HEK293 (cell line): ENCODE measurements at regions not wholly inside any gene's neighbourhood (a gene's known extent, or its start where the extent isn't known, plus 50 kb on each side); places are given as distances from the start of the nearest gene placed in this dataset.

Source experiments
- CTCF ChIA-PET: fragments of 350-600 bp; formaldehyde crosslinking; extraction: SDS; loops from one replicate; lab custom pipeline; 2021; ENCODE audit warnings: antibody characterized with exemption; lab: Yijun Ruan, JAX
- POLR2A ChIA-PET: fragments of 300-600 bp; formaldehyde crosslinking; extraction: SDS; loops from one replicate; lab custom pipeline; 2020; ENCODE audit warnings: antibody characterized with exemption, inconsistent platforms; lab: Yijun Ruan, JAX
- H3K27ac ChIP-seq: fragments of 200-500 bp; sonication (Bioruptor generic); 2 replicates; pipeline ENCODE4 v1.5.1; 2014; ENCODE audit warnings: low read depth, low read length, control low read depth, inconsistent platforms; ENCODE audit errors: extremely low read depth
- H3K36me3 ChIP-seq, 2 experiments: fragments of 200-500 bp in 1 of 2; sonication (Bioruptor generic) in 1 of 2; 1 replicate in 1 of 2; 2 replicates in 1 of 2; pipeline ENCODE4 v1.5.1; 2014 to 2017; ENCODE audit warnings: inconsistent platforms in 2 of 2, low read length in 2 of 2; ENCODE audit not compliant: control insufficient read depth in 2 of 2, insufficient read depth in 1 of 2
- H3K4me1 ChIP-seq: fragments of 200-500 bp; sonication (Bioruptor generic); 2 replicates; pipeline ENCODE4 v1.5.1; 2014; ENCODE audit warnings: mild to moderate bottlenecking, low read length, inconsistent platforms; ENCODE audit not compliant: control insufficient read depth, insufficient read depth
- H3K4me3 ChIP-seq: 2 replicates; pipeline ENCODE4 v1.5.1; 2011; ENCODE audit warnings: low read depth, mild to moderate bottlenecking, control low read depth, low read length, moderate library complexity
- H3K9me3 ChIP-seq: fragments of 200-500 bp; sonication (Bioruptor generic); 2 replicates; pipeline ENCODE4 v1.5.1; 2014; ENCODE audit warnings: low read depth, low read length, inconsistent platforms; ENCODE audit not compliant: control insufficient read depth, insufficient read depth
- BCL11A ChIP-seq: fragments of 450-650 bp; formaldehyde crosslinking; IDR thresholded peaks from 2 replicates; pipeline ENCODE4 v1.5.1; 2016; ENCODE audit warnings: low read depth, missing biosample characterization, missing genetic modification characterization
- MEIS1 ChIP-seq: sonication (generic); formaldehyde crosslinking; IDR thresholded peaks from 2 replicates; pipeline ENCODE4 v1.8.1; 2022; ENCODE audit warnings: missing genetic modification reagents, mild to moderate bottlenecking, borderline replicate concordance
- MYNN ChIP-seq: fragments of 450-650 bp; formaldehyde crosslinking; IDR thresholded peaks from 2 replicates; pipeline ENCODE4 v1.5.1; 2016; ENCODE audit warnings: missing biosample characterization, missing genetic modification characterization, borderline replicate concordance
- TCF7L2 ChIP-seq: IDR thresholded peaks from 2 replicates; pipeline ENCODE4 v1.6.1; 2011; ENCODE audit warnings: low read depth, mild to moderate bottlenecking, inconsistent platforms, low read length, moderate library complexity, borderline replicate concordance
- ZBTB1 ChIP-seq: fragments of 450-650 bp; formaldehyde crosslinking; IDR thresholded peaks from 2 replicates; pipeline ENCODE4 v1.5.1; 2016; ENCODE audit warnings: missing biosample characterization, missing genetic modification characterization
- ZFP41 ChIP-seq: fragments of 450-650 bp; formaldehyde crosslinking; IDR thresholded peaks from 2 replicates; pipeline ENCODE4 v1.5.1; 2016; ENCODE audit warnings: missing biosample characterization, missing genetic modification characterization, borderline replicate concordance
- ZIC2 ChIP-seq: fragments of 450-650 bp; formaldehyde crosslinking; IDR thresholded peaks from 2 replicates; pipeline ENCODE4 v1.5.1; 2016; ENCODE audit warnings: missing biosample characterization, missing genetic modification characterization
- ZNF510 ChIP-seq: fragments of 450-650 bp; formaldehyde crosslinking; IDR thresholded peaks from 2 replicates; pipeline ENCODE4 v1.5.1; 2018; ENCODE audit warnings: mild to moderate bottlenecking, missing genetic modification characterization, missing biosample characterization; ENCODE audit not compliant: insufficient replicate concordance
- ZNF600 ChIP-seq: fragments of 450-650 bp; formaldehyde crosslinking; IDR thresholded peaks from 2 replicates; pipeline ENCODE4 v1.5.1; 2016; ENCODE audit warnings: missing biosample characterization, missing genetic modification characterization
- ZNF629 ChIP-seq: fragments of 450-650 bp; formaldehyde crosslinking; IDR thresholded peaks from 2 replicates; pipeline ENCODE4 v1.5.1; 2017; ENCODE audit warnings: missing biosample characterization, missing genetic modification characterization
- ZNF785 ChIP-seq: fragments of 450-650 bp; formaldehyde crosslinking; IDR thresholded peaks from 2 replicates; pipeline ENCODE4 v1.5.1; 2016; ENCODE audit warnings: missing biosample characterization, missing genetic modification characterization
- ZSCAN16 ChIP-seq: fragments of 450-650 bp; formaldehyde crosslinking; IDR thresholded peaks from 2 replicates; pipeline ENCODE4 v1.5.1; 2016; ENCODE audit warnings: missing biosample characterization, missing genetic modification characterization
- TF ChIP-seq, protein P1 (sequence below): fragments of 450-650 bp; formaldehyde crosslinking; IDR thresholded peaks from 2 replicates; pipeline ENCODE4 v1.5.0; 2017; ENCODE audit warnings: missing biosample characterization, missing genetic modification characterization, borderline replicate concordance
- TF ChIP-seq, protein P2 (sequence below): fragments of 450-650 bp; formaldehyde crosslinking; IDR thresholded peaks from 2 replicates; pipeline ENCODE4 v1.5.1; 2016; ENCODE audit warnings: missing biosample characterization, missing genetic modification characterization
- TF ChIP-seq, protein P3 (sequence below): fragments of 450-650 bp; formaldehyde crosslinking; IDR thresholded peaks from 2 replicates; pipeline ENCODE4 v1.5.1; 2016; ENCODE audit warnings: missing biosample characterization, missing genetic modification characterization, borderline replicate concordance
- TF ChIP-seq, protein P4 (sequence below): fragments of 450-650 bp; formaldehyde crosslinking; IDR thresholded peaks from 2 replicates; pipeline ENCODE4 v1.5.1; 2016; ENCODE audit warnings: missing biosample characterization, missing genetic modification characterization

DNA sequence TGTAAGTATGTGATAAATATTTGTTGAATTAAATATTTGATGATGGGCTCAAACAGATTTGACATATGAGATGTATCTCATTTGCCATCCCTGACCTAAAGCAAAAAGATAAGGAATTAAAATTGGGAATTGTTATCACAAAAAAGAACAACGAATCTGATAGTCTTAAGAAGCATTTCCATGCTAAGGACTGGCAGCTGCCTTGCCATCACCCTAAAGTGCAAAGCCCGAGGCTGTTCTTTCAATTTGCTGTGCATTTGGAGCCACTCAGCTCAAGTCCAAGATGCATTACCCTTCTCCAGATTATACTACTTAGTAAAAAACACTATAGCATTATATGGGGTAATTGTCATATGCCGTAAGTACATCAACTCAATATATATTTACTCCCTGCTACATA is 618.3 kb upstream of the CLINT1 start (continued):
- TF ChIP-seq, protein P1, sequence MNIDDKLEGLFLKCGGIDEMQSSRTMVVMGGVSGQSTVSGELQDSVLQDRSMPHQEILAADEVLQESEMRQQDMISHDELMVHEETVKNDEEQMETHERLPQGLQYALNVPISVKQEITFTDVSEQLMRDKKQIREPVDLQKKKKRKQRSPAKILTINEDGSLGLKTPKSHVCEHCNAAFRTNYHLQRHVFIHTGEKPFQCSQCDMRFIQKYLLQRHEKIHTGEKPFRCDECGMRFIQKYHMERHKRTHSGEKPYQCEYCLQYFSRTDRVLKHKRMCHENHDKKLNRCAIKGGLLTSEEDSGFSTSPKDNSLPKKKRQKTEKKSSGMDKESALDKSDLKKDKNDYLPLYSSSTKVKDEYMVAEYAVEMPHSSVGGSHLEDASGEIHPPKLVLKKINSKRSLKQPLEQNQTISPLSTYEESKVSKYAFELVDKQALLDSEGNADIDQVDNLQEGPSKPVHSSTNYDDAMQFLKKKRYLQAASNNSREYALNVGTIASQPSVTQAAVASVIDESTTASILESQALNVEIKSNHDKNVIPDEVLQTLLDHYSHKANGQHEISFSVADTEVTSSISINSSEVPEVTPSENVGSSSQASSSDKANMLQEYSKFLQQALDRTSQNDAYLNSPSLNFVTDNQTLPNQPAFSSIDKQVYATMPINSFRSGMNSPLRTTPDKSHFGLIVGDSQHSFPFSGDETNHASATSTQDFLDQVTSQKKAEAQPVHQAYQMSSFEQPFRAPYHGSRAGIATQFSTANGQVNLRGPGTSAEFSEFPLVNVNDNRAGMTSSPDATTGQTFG (tag by site-specific recombination) = no peak
- TF ChIP-seq ZNF785 (tag by site-specific recombination) = no peak

DNA sequence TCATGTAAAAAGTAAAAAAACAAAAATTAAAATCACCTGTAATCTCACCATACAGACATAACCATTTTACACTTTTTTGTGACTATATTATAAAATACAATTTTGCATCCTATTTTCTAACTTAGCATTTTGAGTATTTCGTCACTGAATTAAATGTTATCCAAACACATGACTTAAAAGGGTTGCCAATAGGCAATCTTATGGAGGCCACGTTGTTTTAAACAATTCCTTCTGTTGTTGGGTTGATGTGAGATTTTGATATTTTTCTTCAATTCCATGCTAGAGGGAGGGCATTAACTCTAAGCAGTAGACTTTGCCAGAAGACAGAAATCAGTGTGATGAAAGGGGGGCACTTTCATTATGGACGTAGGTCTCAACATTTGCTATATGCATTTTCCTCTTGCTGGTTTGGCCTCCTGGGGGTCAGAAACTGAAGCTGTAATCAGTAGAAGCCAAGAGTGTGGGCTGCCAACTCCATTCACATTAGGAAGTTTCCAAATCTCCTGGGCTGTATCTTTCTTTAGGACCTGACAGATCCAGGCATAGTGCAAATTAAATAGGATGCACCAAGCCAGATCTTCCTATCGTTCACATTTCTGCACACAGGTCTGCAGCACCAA is 614.2 kb upstream of the CLINT1 start:
- Histone ChIP-seq H3K4me3 (no peak overlapping the region), H3K4me1 (peaks cover 2% of the 10 kb centered on the region; the same call in 1 of the 2 replicates), H3K27ac (no peak overlapping the region), H3K36me3 (no peaks in the 10 kb centered on the region), H3K9me3 (no peaks in the 10 kb centered on the region)
- no peak for TF ChIP-seq BCL11A (tag by site-specific recombination)
- TF ChIP-seq ZFP41 = no peak
- TF ChIP-seq ZNF510 = no peak
- no peak for TF ChIP-seq MYNN (tag by site-specific recombination)
- no peak for TF ChIP-seq TCF7L2
- TF ChIP-seq ZNF600 (tag by site-specific recombination) = no peak
- TF ChIP-seq, protein P2, sequence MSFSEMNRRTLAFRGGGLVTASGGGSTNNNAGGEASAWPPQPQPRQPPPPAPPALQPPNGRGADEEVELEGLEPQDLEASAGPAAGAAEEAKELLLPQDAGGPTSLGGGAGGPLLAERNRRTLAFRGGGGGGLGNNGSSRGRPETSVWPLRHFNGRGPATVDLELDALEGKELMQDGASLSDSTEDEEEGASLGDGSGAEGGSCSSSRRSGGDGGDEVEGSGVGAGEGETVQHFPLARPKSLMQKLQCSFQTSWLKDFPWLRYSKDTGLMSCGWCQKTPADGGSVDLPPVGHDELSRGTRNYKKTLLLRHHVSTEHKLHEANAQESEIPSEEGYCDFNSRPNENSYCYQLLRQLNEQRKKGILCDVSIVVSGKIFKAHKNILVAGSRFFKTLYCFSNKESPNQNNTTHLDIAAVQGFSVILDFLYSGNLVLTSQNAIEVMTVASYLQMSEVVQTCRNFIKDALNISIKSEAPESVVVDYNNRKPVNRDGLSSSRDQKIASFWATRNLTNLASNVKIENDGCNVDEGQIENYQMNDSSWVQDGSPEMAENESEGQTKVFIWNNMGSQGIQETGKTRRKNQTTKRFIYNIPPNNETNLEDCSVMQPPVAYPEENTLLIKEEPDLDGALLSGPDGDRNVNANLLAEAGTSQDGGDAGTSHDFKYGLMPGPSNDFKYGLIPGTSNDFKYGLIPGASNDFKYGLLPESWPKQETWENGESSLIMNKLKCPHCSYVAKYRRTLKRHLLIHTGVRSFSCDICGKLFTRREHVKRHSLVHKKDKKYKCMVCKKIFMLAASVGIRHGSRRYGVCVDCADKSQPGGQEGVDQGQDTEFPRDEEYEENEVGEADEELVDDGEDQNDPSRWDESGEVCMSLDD (tag by site-specific recombination) = no peak
- TF ChIP-seq ZSCAN16 (tag by site-specific recombination) = no peak
- TF ChIP-seq, protein P3, sequence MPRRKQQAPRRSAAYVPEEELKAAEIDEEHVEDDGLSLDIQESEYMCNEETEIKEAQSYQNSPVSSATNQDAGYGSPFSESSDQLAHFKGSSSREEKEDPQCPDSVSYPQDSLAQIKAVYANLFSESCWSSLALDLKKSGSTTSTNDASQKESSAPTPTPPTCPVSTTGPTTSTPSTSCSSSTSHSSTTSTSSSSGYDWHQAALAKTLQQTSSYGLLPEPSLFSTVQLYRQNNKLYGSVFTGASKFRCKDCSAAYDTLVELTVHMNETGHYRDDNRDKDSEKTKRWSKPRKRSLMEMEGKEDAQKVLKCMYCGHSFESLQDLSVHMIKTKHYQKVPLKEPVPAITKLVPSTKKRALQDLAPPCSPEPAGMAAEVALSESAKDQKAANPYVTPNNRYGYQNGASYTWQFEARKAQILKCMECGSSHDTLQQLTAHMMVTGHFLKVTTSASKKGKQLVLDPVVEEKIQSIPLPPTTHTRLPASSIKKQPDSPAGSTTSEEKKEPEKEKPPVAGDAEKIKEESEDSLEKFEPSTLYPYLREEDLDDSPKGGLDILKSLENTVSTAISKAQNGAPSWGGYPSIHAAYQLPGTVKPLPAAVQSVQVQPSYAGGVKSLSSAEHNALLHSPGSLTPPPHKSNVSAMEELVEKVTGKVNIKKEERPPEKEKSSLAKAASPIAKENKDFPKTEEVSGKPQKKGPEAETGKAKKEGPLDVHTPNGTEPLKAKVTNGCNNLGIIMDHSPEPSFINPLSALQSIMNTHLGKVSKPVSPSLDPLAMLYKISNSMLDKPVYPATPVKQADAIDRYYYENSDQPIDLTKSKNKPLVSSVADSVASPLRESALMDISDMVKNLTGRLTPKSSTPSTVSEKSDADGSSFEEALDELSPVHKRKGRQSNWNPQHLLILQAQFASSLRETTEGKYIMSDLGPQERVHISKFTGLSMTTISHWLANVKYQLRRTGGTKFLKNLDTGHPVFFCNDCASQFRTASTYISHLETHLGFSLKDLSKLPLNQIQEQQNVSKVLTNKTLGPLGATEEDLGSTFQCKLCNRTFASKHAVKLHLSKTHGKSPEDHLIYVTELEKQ (tag by site-specific recombination) = no peak
- no peak for TF ChIP-seq ZIC2 (tag by site-specific recombination)
- no peak for TF ChIP-seq ZBTB1 (tag by site-specific recombination)
- ChIA-PET CTCF (no interaction called here), POLR2A (no interaction called here)

DNA sequence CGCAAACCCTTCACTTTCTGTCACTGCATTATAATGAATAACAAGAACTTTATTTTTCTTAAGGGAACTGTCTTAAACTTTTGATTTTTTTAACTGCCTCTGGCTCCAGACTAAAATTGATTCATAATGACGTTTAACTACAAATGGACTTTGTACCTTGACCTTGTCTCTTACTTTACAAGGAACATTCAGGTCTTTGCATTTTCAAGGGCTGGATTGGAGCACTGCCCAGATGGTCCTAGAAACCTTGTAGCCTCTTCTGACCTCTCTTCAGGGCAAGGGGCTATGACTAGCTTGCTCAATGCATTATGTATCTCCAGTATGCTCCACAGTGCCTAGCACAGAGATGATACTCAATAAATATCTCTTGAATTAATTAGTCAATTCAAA is 612.6 kb upstream of the CLINT1 start:
- TF ChIP-seq MEIS1 (CRISPR knock-in tag) = no peak
- no peak for TF ChIP-seq ZNF629 (tag by site-specific recombination)
- TF ChIP-seq, protein P4, sequence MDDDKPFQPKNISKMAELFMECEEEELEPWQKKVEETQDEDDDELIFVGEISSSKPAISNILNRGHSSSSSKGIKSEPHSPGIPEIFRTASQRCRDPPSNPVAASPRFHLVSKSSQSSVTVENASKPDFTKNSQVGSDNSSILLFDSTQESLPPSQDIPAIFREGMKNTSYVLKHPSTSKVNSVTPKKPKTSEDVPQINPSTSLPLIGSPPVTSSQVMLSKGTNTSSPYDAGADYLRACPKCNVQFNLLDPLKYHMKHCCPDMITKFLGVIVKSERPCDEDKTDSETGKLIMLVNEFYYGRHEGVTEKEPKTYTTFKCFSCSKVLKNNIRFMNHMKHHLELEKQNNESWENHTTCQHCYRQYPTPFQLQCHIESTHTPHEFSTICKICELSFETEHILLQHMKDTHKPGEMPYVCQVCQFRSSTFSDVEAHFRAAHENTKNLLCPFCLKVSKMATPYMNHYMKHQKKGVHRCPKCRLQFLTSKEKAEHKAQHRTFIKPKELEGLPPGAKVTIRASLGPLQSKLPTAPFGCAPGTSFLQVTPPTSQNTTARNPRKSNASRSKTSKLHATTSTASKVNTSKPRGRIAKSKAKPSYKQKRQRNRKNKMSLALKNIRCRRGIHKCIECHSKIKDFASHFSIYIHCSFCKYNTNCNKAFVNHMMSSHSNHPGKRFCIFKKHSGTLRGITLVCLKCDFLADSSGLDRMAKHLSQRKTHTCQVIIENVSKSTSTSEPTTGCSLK (tag by site-specific recombination) = no peak
- TF ChIP-seq, all 188 proteins: peak for 0
- no peaks in the 10 kb centered on the region for H3K9me3 ChIP-seq
- peaks cover 2% of the 10 kb centered on the region; the same call in 1 of the 2 replicates for H3K4me1 ChIP-seq
- ChIA-PET CTCF (no interaction called here), POLR2A (no interaction called here)
- no peak overlapping the region for H3K4me3 ChIP-seq
- no peak overlapping the region for H3K27ac ChIP-seq
- H3K36me3 ChIP-seq = no peaks in the 10 kb centered on the region
